ENCODE measurements at regions not wholly inside any gene's neighbourhood (a gene's known extent, or its start where the extent isn't known, plus 50 kb on each side); places are given as distances from the start of the nearest gene placed in this dataset.

GRCh38 chr6:51302431-51302830 is 483.8 kb downstream of the TFAP2B start:
- H3F3A ChIP-seq (replicated peaks; ENCODE audit: low read depth) = no peaks in the 10 kb centered on the region
- Mint-ChIP-seq H3K27me3 (ENCODE audit: insufficient read depth, low read depth, poor library complexity) (peaks cover 1% of the 10 kb centered on the region), H3K9me3 (no peaks in the 10 kb centered on the region), H3K4me1 (peaks cover 3% of the 10 kb centered on the region; the same call in 2 of the 3 replicates), H3K27ac (no peak overlapping the region), H3K36me3 (ENCODE audit: low read depth) (no peaks in the 10 kb centered on the region), H3K4me3 (no peak overlapping the region)
- H4K20me1 ChIP-seq (replicated peaks; ENCODE audit: insufficient read depth) = no peaks in the 10 kb centered on the region
- peaks cover 10% of the 10 kb centered on the region; the same call in 1 of the 2 replicates for H3K9me2 ChIP-seq (ENCODE audit: insufficient read depth)
- H3K36me3 ChIP-seq (ENCODE audit: insufficient read depth) = no peaks in the 10 kb centered on the region
- no peak for TF ChIP-seq ZNF462 (CRISPR knock-in tag; IDR thresholded peaks at IDR 0.05)
- no peaks in the 10 kb centered on the region for H3K4me1 ChIP-seq (ENCODE audit: insufficient read depth)
- no peak overlapping the region for H3K4me2 ChIP-seq
- H3K4me3 ChIP-seq = no peak overlapping the region
- no peaks in the 10 kb centered on the region for H3K79me2 ChIP-seq (replicated peaks; ENCODE audit: insufficient read depth)
- H2AFZ ChIP-seq = no peak overlapping the region
- H3K27me3 ChIP-seq (ENCODE audit: insufficient read depth) = no peaks in the 10 kb centered on the region
- DNase-seq (ENCODE audit: low spot score) = no peak
- ATAC-seq = no peak
- H3K27ac ChIP-seq (ENCODE audit: low read depth) = no peak overlapping the region

GRCh38 chr6:51303338-51303737 is 484.7 kb downstream of the TFAP2B start:
- Mint-ChIP-seq H3K4me3 (no peak overlapping the region), H3K4me1 (no peaks in the 10 kb centered on the region), H3K9me3 (no peaks in the 10 kb centered on the region), H3K36me3 (ENCODE audit: low read depth) (no peaks in the 10 kb centered on the region), H3K27ac (no peak overlapping the region), H3K27me3 (ENCODE audit: insufficient read depth, low read depth, poor library complexity) (peaks cover 1% of the 10 kb centered on the region)
- Histone ChIP-seq H3K4me3 (no peak overlapping the region), H3K36me3 (ENCODE audit: insufficient read depth) (no peaks in the 10 kb centered on the region), H3K4me1 (ENCODE audit: insufficient read depth) (no peaks in the 10 kb centered on the region), H2AFZ (no peak overlapping the region), H3K79me2 (replicated peaks; ENCODE audit: insufficient read depth) (no peaks in the 10 kb centered on the region), H3K27me3 (ENCODE audit: insufficient read depth) (no peaks in the 10 kb centered on the region), H3F3A (replicated peaks; ENCODE audit: low read depth) (no peaks in the 10 kb centered on the region), H3K4me2 (no peak overlapping the region), H3K27ac (ENCODE audit: low read depth) (no peak overlapping the region), H3K9me2 (ENCODE audit: insufficient read depth) (peaks cover 4% of the 10 kb centered on the region; the same call in 1 of the 2 replicates), H4K20me1 (replicated peaks; ENCODE audit: insufficient read depth) (no peaks in the 10 kb centered on the region)
- DNase-seq (ENCODE audit: low spot score) (no peak), ATAC-seq (no peak)
- no peak for TF ChIP-seq ZNF462 (CRISPR knock-in tag; IDR thresholded peaks at IDR 0.05)
- no peak for TF ChIP-seq NANOG (IDR thresholded peaks at IDR 0.05; ENCODE audit: borderline replicate concordance)
- TF ChIP-seq JUNB (IDR thresholded peaks at IDR 0.05; ENCODE audit: unreplicated experiment) = no peak
- no peak for TF ChIP-seq ZNF331 (CRISPR knock-in tag; IDR thresholded peaks at IDR 0.05; ENCODE audit: low read depth)
- no peak for TF ChIP-seq STAT1 (IDR thresholded peaks at IDR 0.05; ENCODE audit: unreplicated experiment)
